ENCODE measurements at regions not wholly inside any gene's neighbourhood (a gene's known extent, or its start where the extent isn't known, plus 50 kb on each side); places are given as distances from the start of the nearest gene placed in this dataset.

DNA sequence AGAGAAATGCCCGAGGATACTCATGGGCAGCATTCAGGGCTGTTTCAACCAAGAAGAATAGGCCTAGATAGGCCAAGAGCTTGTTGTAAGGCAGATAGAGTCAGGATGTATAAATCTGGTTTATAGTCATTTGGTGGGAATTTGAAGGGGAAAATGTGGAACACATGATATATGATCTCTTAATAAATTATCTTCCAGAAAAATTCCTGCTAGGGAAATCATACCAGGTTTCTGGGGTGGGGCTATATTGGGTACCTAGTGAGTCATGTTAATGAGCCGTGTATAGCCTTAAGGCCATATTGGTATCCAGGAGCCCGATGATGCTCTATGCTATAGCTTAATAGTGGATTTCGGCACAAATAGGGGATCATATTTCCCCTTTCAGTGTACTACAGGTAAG, 51.5 kb upstream of the HTR2A start:
- ChIA-PET CTCF (interaction anchor here (1.1 kb wide), 1 partner anchor 14 kb away, joined by 4 read pairs; no protein-coding TSS in a partner anchor), POLR2A (no interaction called here)
- TF ChIP-seq, protein P1, sequence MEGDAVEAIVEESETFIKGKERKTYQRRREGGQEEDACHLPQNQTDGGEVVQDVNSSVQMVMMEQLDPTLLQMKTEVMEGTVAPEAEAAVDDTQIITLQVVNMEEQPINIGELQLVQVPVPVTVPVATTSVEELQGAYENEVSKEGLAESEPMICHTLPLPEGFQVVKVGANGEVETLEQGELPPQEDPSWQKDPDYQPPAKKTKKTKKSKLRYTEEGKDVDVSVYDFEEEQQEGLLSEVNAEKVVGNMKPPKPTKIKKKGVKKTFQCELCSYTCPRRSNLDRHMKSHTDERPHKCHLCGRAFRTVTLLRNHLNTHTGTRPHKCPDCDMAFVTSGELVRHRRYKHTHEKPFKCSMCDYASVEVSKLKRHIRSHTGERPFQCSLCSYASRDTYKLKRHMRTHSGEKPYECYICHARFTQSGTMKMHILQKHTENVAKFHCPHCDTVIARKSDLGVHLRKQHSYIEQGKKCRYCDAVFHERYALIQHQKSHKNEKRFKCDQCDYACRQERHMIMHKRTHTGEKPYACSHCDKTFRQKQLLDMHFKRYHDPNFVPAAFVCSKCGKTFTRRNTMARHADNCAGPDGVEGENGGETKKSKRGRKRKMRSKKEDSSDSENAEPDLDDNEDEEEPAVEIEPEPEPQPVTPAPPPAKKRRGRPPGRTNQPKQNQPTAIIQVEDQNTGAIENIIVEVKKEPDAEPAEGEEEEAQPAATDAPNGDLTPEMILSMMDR (IDR thresholded peaks at IDR 0.05; ENCODE audit: insufficient read depth, low read length, missing control alignments) = no peak
- no peak for DNase-seq (ENCODE audit: low read depth, low spot score)
- no peak overlapping the region for H3K4me3 ChIP-seq (ENCODE audit: low read depth, low read length)

DNA sequence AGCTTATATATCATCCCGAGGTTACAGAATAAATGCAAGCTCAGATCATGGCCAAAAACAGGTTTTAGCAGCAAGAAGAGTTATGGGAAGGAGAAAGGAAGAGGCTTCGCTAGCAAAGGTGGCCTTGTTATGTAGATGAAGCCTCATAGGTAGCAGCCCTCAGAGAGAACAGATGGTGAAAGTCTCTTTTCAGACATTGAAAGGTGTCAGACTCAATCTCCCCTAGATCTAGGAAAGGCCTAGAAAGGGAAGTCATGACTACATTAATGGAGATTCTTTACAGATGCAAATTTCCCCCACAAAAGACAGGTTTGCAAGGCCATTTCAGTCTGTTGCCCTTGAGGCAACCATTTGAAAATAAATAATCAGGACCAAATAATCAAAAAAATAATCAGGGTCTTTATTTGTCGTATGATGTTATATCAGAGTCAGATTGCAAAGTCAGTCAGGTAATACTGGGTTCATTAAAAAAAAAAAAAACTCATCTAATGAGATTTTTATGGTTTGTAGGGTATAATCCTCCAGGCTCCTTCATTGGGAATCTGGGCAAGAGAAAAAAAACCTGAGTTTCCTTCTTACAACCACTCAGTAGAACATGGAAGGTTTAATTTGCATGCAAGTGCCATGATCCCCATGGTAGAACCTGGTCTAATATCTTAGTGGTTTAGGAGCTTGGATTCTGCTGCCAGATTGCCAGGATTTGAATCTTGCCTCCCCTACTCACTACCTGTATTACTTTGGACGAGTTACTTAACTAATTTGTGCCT, 50.8 kb upstream of the HTR2A start:
- ChIA-PET CTCF (no interaction called here), POLR2A (no interaction called here)
- TF ChIP-seq, protein P1 (IDR thresholded peaks at IDR 0.05; ENCODE audit: insufficient read depth, low read length, missing control alignments) = no peak
- no peak for DNase-seq (ENCODE audit: low read depth, low spot score)
- no peak overlapping the region for H3K4me3 ChIP-seq (ENCODE audit: low read depth, low read length)

Measured in AG04449 (cell line).